GM23338 (cell line): ENCODE measurements at regions not wholly inside any gene's neighbourhood (a gene's known extent, or its start where the extent isn't known, plus 50 kb on each side); places are given as distances from the start of the nearest gene placed in this dataset.

Source experiments
- ATAC-seq: fragments of 200-7000 bp; cut with Tn5 transposase; 3 replicates; pipeline ENCODE4 v1.9.1; 2020
- DNase-seq: peaks from one replicate; pipeline ENCODE4 v3.0.0-alpha.2; 2015; ENCODE audit warnings: low spot score
- H2AFZ ChIP-seq: fragments of 200-600 bp; sonication (generic); 2 replicates; pipeline ENCODE4 v1.8.0; 2016; ENCODE audit warnings: antibody characterized with exemption, mild to moderate bottlenecking, moderate library complexity
- H3F3A ChIP-seq: fragments of 200-600 bp; sonication (generic); replicated peaks from 2 replicates; pipeline ENCODE4 v1.8.0; 2017; ENCODE audit warnings: antibody characterized with exemption, mixed run types, low read depth
- H3K27ac ChIP-seq: fragments of 200-600 bp; sonication (generic); 2 replicates; pipeline ENCODE4 v1.6.1; 2016; ENCODE audit warnings: low read depth
- H3K27me3 ChIP-seq: fragments of 200-600 bp; sonication (generic); 2 replicates; pipeline ENCODE4 v1.8.0; 2016; ENCODE audit warnings: mild to moderate bottlenecking, mixed run types, moderate library complexity; ENCODE audit not compliant: insufficient read depth
- H3K36me3 ChIP-seq: fragments of 200-600 bp; sonication (generic); 2 replicates; pipeline ENCODE4 v1.8.0; 2016; ENCODE audit warnings: mild to moderate bottlenecking; ENCODE audit not compliant: insufficient read depth
- H3K4me1 ChIP-seq: fragments of 200-600 bp; sonication (generic); 2 replicates; pipeline ENCODE4 v1.8.0; 2016; ENCODE audit warnings: mild to moderate bottlenecking, moderate library complexity; ENCODE audit not compliant: insufficient read depth
- H3K4me2 ChIP-seq: fragments of 200-600 bp; sonication (generic); 2 replicates; pipeline ENCODE4 v1.7.1; 2017; ENCODE audit warnings: mixed run types
- H3K4me3 ChIP-seq: fragments of 200-600 bp; sonication (generic); 2 replicates; pipeline ENCODE4 v1.6.1; 2016; ENCODE audit warnings: mixed run types
- H3K79me2 ChIP-seq: fragments of 200-600 bp; sonication (generic); replicated peaks from 2 replicates; pipeline ENCODE4 v1.8.0; 2017; ENCODE audit warnings: mild to moderate bottlenecking; ENCODE audit not compliant: insufficient read depth
- H3K9me2 ChIP-seq: fragments of 200-600 bp; sonication (generic); 2 replicates; pipeline ENCODE4 v1.8.0; 2017; ENCODE audit not compliant: insufficient read depth
- H4K20me1 ChIP-seq: fragments of 200-600 bp; sonication (generic); replicated peaks from 2 replicates; pipeline ENCODE4 v1.8.0; 2017; ENCODE audit warnings: mild to moderate bottlenecking; ENCODE audit not compliant: insufficient read depth
- H3K27ac Mint-ChIP-seq: 2 replicates; pipeline ENCODE4 v1.8.0; 2020; ENCODE audit warnings: inconsistent platforms, mild to moderate bottlenecking, moderate library complexity, mixed read lengths
- H3K27me3 Mint-ChIP-seq: 3 replicates; pipeline ENCODE4 v1.8.0; 2022; ENCODE audit warnings: low read depth, mild to moderate bottlenecking, moderate library complexity, mixed read lengths, inconsistent platforms; ENCODE audit not compliant: insufficient read depth, poor library complexity
- H3K36me3 Mint-ChIP-seq: 3 replicates; pipeline ENCODE4 v1.8.0; 2021; ENCODE audit warnings: low read depth, mild to moderate bottlenecking, inconsistent platforms, moderate library complexity, mixed read lengths
- H3K4me1 Mint-ChIP-seq: 3 replicates; pipeline ENCODE4 v1.8.0; 2020; ENCODE audit warnings: mild to moderate bottlenecking, inconsistent platforms, mixed read lengths
- H3K4me3 Mint-ChIP-seq: 3 replicates; pipeline ENCODE4 v1.8.0; 2021; ENCODE audit warnings: moderate library complexity, mild to moderate bottlenecking, inconsistent platforms, mixed read lengths
- H3K9me3 Mint-ChIP-seq: 3 replicates; pipeline ENCODE4 v1.8.0; 2020; ENCODE audit warnings: moderate library complexity, mild to moderate bottlenecking, inconsistent platforms, mixed read lengths
- CREB1 ChIP-seq: fragments of 250-450 bp; sonication (Bioruptor Pico); IDR thresholded peaks from 2 replicates; pipeline ENCODE4 v1.5.0; 2020; ENCODE audit warnings: low read depth, mild to moderate bottlenecking, moderate library complexity
- CTCF ChIP-seq, 2 experiments: fragments of 200-600 bp in 1 of 2; sonication (generic) in 1 of 2; conservative IDR thresholded peaks; 2 replicates each; pipeline versions ENCODE4 v1.5.1 to v1.6.1; 2016 to 2017; ENCODE audit warnings: antibody characterized with exemption in 2 of 2, low read depth in 2 of 2, mild to moderate bottlenecking in 2 of 2, moderate library complexity in 1 of 2
- POLR2AphosphoS5 ChIP-seq: IDR thresholded peaks from 2 replicates; pipeline ENCODE4 v1.6.1; 2016; ENCODE audit warnings: antibody characterized with exemption, low read depth
- REST ChIP-seq: IDR thresholded peaks from one replicate; pipeline ENCODE4 v1.6.1; 2018; ENCODE audit warnings: antibody characterized with exemption; ENCODE audit not compliant: unreplicated experiment
- STAT1 ChIP-seq: IDR thresholded peaks from one replicate; pipeline ENCODE4 v1.6.1; 2016; ENCODE audit warnings: antibody characterized with exemption; ENCODE audit not compliant: unreplicated experiment
- ZNF331 ChIP-seq: fragments of 250-450 bp; sonication (Bioruptor Pico); IDR thresholded peaks from 2 replicates; pipeline ENCODE4 v1.5.0; 2020; ENCODE audit warnings: low read depth, mild to moderate bottlenecking, moderate library complexity
- ZNF462 ChIP-seq: fragments of 250-450 bp; sonication (Bioruptor Pico); IDR thresholded peaks from 2 replicates; pipeline ENCODE4 v1.5.0; 2020; ENCODE audit warnings: mild to moderate bottlenecking, moderate library complexity

GRCh38 chr16:11446566-11447119 is 101.4 kb downstream of the RMI2 start:
- TF ChIP-seq STAT1 = no peak
- TF ChIP-seq CREB1 = no peak
- TF ChIP-seq REST = no peak
- no peak for TF ChIP-seq ZNF462 (CRISPR knock-in tag)
- TF ChIP-seq ZNF331 (CRISPR knock-in tag) = no peak
- TF ChIP-seq POLR2AphosphoS5 = no peak
- TF ChIP-seq CTCF (conservative IDR thresholded peaks at IDR 0.05; ENCODE audit: low read depth in 2 of 2) = no peak
- no peak overlapping the region for H3K27ac ChIP-seq
- H3K4me2 ChIP-seq = no peak overlapping the region
- H3K27me3 Mint-ChIP-seq = peaks cover 2% of the 10 kb centered on the region
- DNase-seq = no peak
- no peaks in the 10 kb centered on the region for H3K36me3 ChIP-seq
- H3K4me1 Mint-ChIP-seq = no peaks in the 10 kb centered on the region
- no peaks in the 10 kb centered on the region for H3K9me3 Mint-ChIP-seq
- ATAC-seq = no peak
- no peaks in the 10 kb centered on the region for H3F3A ChIP-seq
- H3K27ac Mint-ChIP-seq = no peak overlapping the region
- H3K27me3 ChIP-seq = no peaks in the 10 kb centered on the region
- no peak overlapping the region for H2AFZ ChIP-seq
- no peaks in the 10 kb centered on the region for H3K4me1 ChIP-seq
- H3K36me3 Mint-ChIP-seq = no peaks in the 10 kb centered on the region
- no peaks in the 10 kb centered on the region for H3K9me2 ChIP-seq
- no peaks in the 10 kb centered on the region for H3K79me2 ChIP-seq
- H4K20me1 ChIP-seq = no peaks in the 10 kb centered on the region
- H3K4me3 ChIP-seq = no peak overlapping the region
- H3K4me3 Mint-ChIP-seq = no peak overlapping the region
